SK-N-SH (cell line): ENCODE measurements at regions not wholly inside any gene's neighbourhood (a gene's known extent, or its start where the extent isn't known, plus 50 kb on each side); places are given as distances from the start of the nearest gene placed in this dataset.

Experiments
- CTCF ChIA-PET: fragments of 300-600, 350-600 bp; formaldehyde crosslinking; extraction: SDS; loops from one replicate; lab custom pipeline; 2021; lab: Yijun Ruan, JAX
- POLR2A ChIA-PET: fragments of 350-600 bp; sonication (Branson Sonifier 250); formaldehyde crosslinking; extraction: SDS; loops from one replicate; lab custom pipeline; 2020; ENCODE audit warnings: antibody characterized with exemption, inconsistent platforms; lab: Yijun Ruan, JAX
- DNase-seq: peaks from one replicate; pipeline ENCODE4 v3.0.0; 2012
- H2AFZ ChIP-seq: fragments of 200-600 bp; sonication (generic); 2 replicates; pipeline ENCODE4 v1.8.1; 2016; ENCODE audit warnings: antibody characterized with exemption, mild to moderate bottlenecking, low read depth
- H3F3A ChIP-seq: fragments of 200-600 bp; sonication (generic); replicated peaks from 2 replicates; pipeline ENCODE3; 2016; ENCODE audit warnings: antibody characterized with exemption, mild to moderate bottlenecking; ENCODE audit not compliant: insufficient read depth
- H3K27ac ChIP-seq, 2 experiments: fragments of 200-500 bp in 1 of 2; fragments of 200-600 bp in 1 of 2; sonication (Bioruptor generic) in 1 of 2; sonication (generic), shearing (Covaris generic) in 1 of 2; 2 replicates each; pipeline versions ENCODE4 v1.5.1 to v1.6.1; 2014 to 2016; ENCODE audit warnings: low read depth in 2 of 2, inconsistent platforms in 1 of 2, low read length in 1 of 2, mild to moderate bottlenecking in 1 of 2, mixed read lengths in 1 of 2
- H3K27me3 ChIP-seq: fragments of 200-600 bp; sonication (generic), shearing (Covaris generic); 2 replicates; pipeline ENCODE4 v1.6.1; 2016; ENCODE audit warnings: mixed run types; ENCODE audit not compliant: insufficient read depth
- H3K36me3 ChIP-seq, 2 experiments: fragments of 200-500 bp in 1 of 2; fragments of 200-600 bp in 1 of 2; sonication (Bioruptor generic) in 1 of 2; sonication (generic) in 1 of 2; replicated peaks in 1 of 2; 2 replicates each; pipeline versions ENCODE3 to v1.5.1; 2014 to 2016; ENCODE audit warnings: low read length in 1 of 2, mild to moderate bottlenecking in 1 of 2; ENCODE audit not compliant: insufficient read depth in 2 of 2, control insufficient read depth in 1 of 2
- H3K4me1 ChIP-seq, 2 experiments: fragments of 200-500 bp in 1 of 2; fragments of 200-600 bp in 1 of 2; sonication (Bioruptor generic) in 1 of 2; sonication (generic), shearing (Covaris generic) in 1 of 2; 2 replicates each; pipeline versions ENCODE4 v1.5.1 to v1.6.1; 2014 to 2016; ENCODE audit warnings: low read depth in 1 of 2, low read length in 1 of 2, mixed run types in 1 of 2; ENCODE audit not compliant: insufficient read depth in 2 of 2, control insufficient read depth in 1 of 2
- H3K4me2 ChIP-seq: fragments of 200-600 bp; sonication (generic), shearing (Covaris generic); 2 replicates; pipeline ENCODE4 v1.6.1; 2017; ENCODE audit warnings: mixed run types
- H3K4me3 ChIP-seq, 2 experiments: fragments of 200-500 bp in 1 of 2; fragments of 200-600 bp in 1 of 2; sonication (Bioruptor generic) in 1 of 2; sonication (generic), shearing (Covaris generic) in 1 of 2; 2 replicates each; pipeline versions ENCODE4 v1.5.1 to v1.8.1; 2014 to 2016; ENCODE audit warnings: low read depth in 2 of 2, inconsistent platforms in 1 of 2, low read length in 1 of 2, mild to moderate bottlenecking in 1 of 2, mixed read lengths in 1 of 2, moderate library complexity in 1 of 2
- H3K79me2 ChIP-seq: fragments of 200-600 bp; sonication (generic); 2 replicates; pipeline ENCODE4 v1.8.1; 2017; ENCODE audit warnings: mild to moderate bottlenecking; ENCODE audit not compliant: insufficient read depth
- H3K9ac ChIP-seq: fragments of 200-600 bp; sonication (generic); 2 replicates; pipeline ENCODE4 v1.6.1; 2017; ENCODE audit warnings: mixed run types
- H3K9me2 ChIP-seq: fragments of 200-600 bp; sonication (generic); 2 replicates; pipeline ENCODE4 v1.6.1; 2017; ENCODE audit warnings: mixed run types
- H3K9me3 ChIP-seq: fragments of 200-600 bp; sonication (generic); 2 replicates; pipeline ENCODE4 v1.6.1; 2017; ENCODE audit warnings: mixed run types, mild to moderate bottlenecking, moderate library complexity
- H4K20me1 ChIP-seq: fragments of 200-600 bp; sonication (generic); 2 replicates; pipeline ENCODE4 v1.6.1; 2017; ENCODE audit warnings: mild to moderate bottlenecking, mixed run types; ENCODE audit not compliant: insufficient read depth
- EP300 ChIP-seq, 2 experiments: IDR thresholded peaks; 2 replicates each; pipeline versions ENCODE4 v1.4.0 to v1.6.1; 2012; ENCODE audit warnings: borderline replicate concordance in 1 of 2, low read depth in 1 of 2, low read length in 1 of 2
- EZH2phosphoT487 ChIP-seq: fragments of 200-600 bp; sonication (generic); IDR thresholded peaks from 2 replicates; pipeline ENCODE4 v1.6.1; 2017; ENCODE audit warnings: low read depth, mixed run types, mild to moderate bottlenecking, antibody characterized with exemption, moderate library complexity, borderline replicate concordance
- FOXM1 ChIP-seq: IDR thresholded peaks from 2 replicates; pipeline ENCODE4 v1.4.0; 2012; ENCODE audit warnings: low read depth, mild to moderate bottlenecking
- GATA2 ChIP-seq: sonication (generic); formaldehyde crosslinking; IDR thresholded peaks from 2 replicates; pipeline ENCODE4 v1.5.0; 2020; ENCODE audit warnings: mild to moderate bottlenecking, missing genetic modification reagents
- JUND ChIP-seq: IDR thresholded peaks from 2 replicates; pipeline ENCODE4 v1.4.0; 2012
- MEF2A ChIP-seq: IDR thresholded peaks from 2 replicates; pipeline ENCODE4 v1.4.0; 2012; ENCODE audit warnings: low read depth, borderline replicate concordance
- MXI1 ChIP-seq: IDR thresholded peaks from 2 replicates; pipeline ENCODE4 v1.6.1; 2012; ENCODE audit warnings: mild to moderate bottlenecking, low read depth, low read length, improper control_type of control experiment
- NFIC ChIP-seq: IDR thresholded peaks from 2 replicates; pipeline ENCODE4 v1.4.0; 2012; ENCODE audit warnings: borderline replicate concordance
- PBX3 ChIP-seq: IDR thresholded peaks from 2 replicates; pipeline ENCODE4; 2012
- POLR2AphosphoS5 ChIP-seq: IDR thresholded peaks from 2 replicates; pipeline ENCODE4 v1.6.1; 2012; ENCODE audit warnings: low read depth, low read length
- RCOR1 ChIP-seq: fragments of 150-350 bp; IDR thresholded peaks from 2 replicates; pipeline ENCODE4 v1.6.1; 2017; ENCODE audit warnings: antibody characterized with exemption, low read length
- RFX5 ChIP-seq: IDR thresholded peaks from 2 replicates; pipeline ENCODE4 v1.6.1; 2012; ENCODE audit warnings: mild to moderate bottlenecking, improper control_type of control experiment, low read length
- TEAD4 ChIP-seq: IDR thresholded peaks from 2 replicates; pipeline ENCODE4 v1.4.0; 2012; ENCODE audit warnings: mild to moderate bottlenecking, borderline replicate concordance; ENCODE audit not compliant: insufficient read depth
- ZBTB33 ChIP-seq: IDR thresholded peaks from 2 replicates; pipeline ENCODE4 v1.4.0; 2012; ENCODE audit warnings: low read depth, borderline replicate concordance
- WGBS: methylation state at CpG from one replicate; pipeline ENCODE4 v1.1.6; 2017; ENCODE audit warnings: low lambda C conversion rate; 5-methylcytosine and 5-hydroxymethylcytosine counted together
- TF ChIP-seq, protein P1 (sequence below): IDR thresholded peaks from 2 replicates; pipeline ENCODE4 v1.6.1; 2012; ENCODE audit warnings: mild to moderate bottlenecking, low read depth, low read length, moderate library complexity
- TF ChIP-seq, protein P2 (sequence below): fragments of 150-350 bp; IDR thresholded peaks from 2 replicates; pipeline ENCODE4 v1.6.1; 2017; ENCODE audit warnings: antibody characterized with exemption, low read length, low read depth, borderline replicate concordance

GRCh38 chr18:38386146-38386545 lies 820.5 kb upstream of the CELF4 start (continued):
- TF ChIP-seq GATA2 (no peak), MXI1 (no peak), JUND (no peak)

GRCh38 chr18:38369772-38370690 lies 804.4 kb upstream of the CELF4 start:
- WGBS = 27% methylated on average over 4 of the region's 4 CpGs

More at GRCh38 chr18:38369772-38370690, 804.4 kb upstream of the CELF4 start:
- Histone ChIP-seq H3K9me2 (no peaks in the 10 kb centered on the region), H3K4me1 (no peaks in the 10 kb centered on the region), H3K9ac (no peak overlapping the region), H3K27ac (no peak overlapping the region), H3F3A (no peaks in the 10 kb centered on the region), H3K9me3 (peaks cover 6% of the 10 kb centered on the region), H3K36me3 (no peaks in the 10 kb centered on the region), H2AFZ (no peak overlapping the region), H3K4me3 (no peak overlapping the region), H3K79me2 (no peaks in the 10 kb centered on the region), H3K27me3 (no peaks in the 10 kb centered on the region), H3K4me2 (no peak overlapping the region), H4K20me1 (no peaks in the 10 kb centered on the region)
- TF ChIP-seq RCOR1 = no peak
- TF ChIP-seq, protein P1, sequence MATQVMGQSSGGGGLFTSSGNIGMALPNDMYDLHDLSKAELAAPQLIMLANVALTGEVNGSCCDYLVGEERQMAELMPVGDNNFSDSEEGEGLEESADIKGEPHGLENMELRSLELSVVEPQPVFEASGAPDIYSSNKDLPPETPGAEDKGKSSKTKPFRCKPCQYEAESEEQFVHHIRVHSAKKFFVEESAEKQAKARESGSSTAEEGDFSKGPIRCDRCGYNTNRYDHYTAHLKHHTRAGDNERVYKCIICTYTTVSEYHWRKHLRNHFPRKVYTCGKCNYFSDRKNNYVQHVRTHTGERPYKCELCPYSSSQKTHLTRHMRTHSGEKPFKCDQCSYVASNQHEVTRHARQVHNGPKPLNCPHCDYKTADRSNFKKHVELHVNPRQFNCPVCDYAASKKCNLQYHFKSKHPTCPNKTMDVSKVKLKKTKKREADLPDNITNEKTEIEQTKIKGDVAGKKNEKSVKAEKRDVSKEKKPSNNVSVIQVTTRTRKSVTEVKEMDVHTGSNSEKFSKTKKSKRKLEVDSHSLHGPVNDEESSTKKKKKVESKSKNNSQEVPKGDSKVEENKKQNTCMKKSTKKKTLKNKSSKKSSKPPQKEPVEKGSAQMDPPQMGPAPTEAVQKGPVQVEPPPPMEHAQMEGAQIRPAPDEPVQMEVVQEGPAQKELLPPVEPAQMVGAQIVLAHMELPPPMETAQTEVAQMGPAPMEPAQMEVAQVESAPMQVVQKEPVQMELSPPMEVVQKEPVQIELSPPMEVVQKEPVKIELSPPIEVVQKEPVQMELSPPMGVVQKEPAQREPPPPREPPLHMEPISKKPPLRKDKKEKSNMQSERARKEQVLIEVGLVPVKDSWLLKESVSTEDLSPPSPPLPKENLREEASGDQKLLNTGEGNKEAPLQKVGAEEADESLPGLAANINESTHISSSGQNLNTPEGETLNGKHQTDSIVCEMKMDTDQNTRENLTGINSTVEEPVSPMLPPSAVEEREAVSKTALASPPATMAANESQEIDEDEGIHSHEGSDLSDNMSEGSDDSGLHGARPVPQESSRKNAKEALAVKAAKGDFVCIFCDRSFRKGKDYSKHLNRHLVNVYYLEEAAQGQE = no peak
- TF ChIP-seq MXI1 = no peak
- no peak for TF ChIP-seq NFIC
- TF ChIP-seq EZH2phosphoT487 = no peak
- no peak for TF ChIP-seq PBX3
- no peak for TF ChIP-seq EP300 (IDR thresholded peaks at IDR 0.05; ENCODE audit: borderline replicate concordance in 1 of 2, low read depth in 1 of 2, low read length in 1 of 2)
- TF ChIP-seq ZBTB33 = no peak
- no peak for TF ChIP-seq POLR2AphosphoS5
- TF ChIP-seq MEF2A = no peak
- TF ChIP-seq, protein P2, sequence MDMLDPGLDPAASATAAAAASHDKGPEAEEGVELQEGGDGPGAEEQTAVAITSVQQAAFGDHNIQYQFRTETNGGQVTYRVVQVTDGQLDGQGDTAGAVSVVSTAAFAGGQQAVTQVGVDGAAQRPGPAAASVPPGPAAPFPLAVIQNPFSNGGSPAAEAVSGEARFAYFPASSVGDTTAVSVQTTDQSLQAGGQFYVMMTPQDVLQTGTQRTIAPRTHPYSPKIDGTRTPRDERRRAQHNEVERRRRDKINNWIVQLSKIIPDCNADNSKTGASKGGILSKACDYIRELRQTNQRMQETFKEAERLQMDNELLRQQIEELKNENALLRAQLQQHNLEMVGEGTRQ = no peak
- TF ChIP-seq RFX5 = no peak
- TF ChIP-seq TEAD4 = no peak
- TF ChIP-seq FOXM1 = no peak
- DNase-seq = no peak
- ChIA-PET POLR2A (no interaction called here), CTCF (no interaction called here)
